PC-9 (cell line): ENCODE measurements at regions not wholly inside any gene's neighbourhood (a gene's known extent, or its start where the extent isn't known, plus 50 kb on each side); places are given as distances from the start of the nearest gene placed in this dataset.

Experiments used
- CTCF ChIP-seq: fragments of 200-600 bp; sonication (generic); conservative IDR thresholded peaks from 2 replicates; pipeline ENCODE4 v1.6.1; 2017; ENCODE audit warnings: mixed run types, antibody characterized with exemption, mild to moderate bottlenecking, moderate library complexity
- EZH2 ChIP-seq: fragments of 200-600 bp; sonication (generic); IDR thresholded peaks from 2 replicates; pipeline ENCODE4 v1.8.0; 2017; ENCODE audit warnings: antibody characterized with exemption, low read depth

GRCh38 chr5:31054453-31054852, 139.0 kb upstream of the CDH6 start:
- TF ChIP-seq CTCF (no peak), EZH2 (no peak)
